Activated CD8-positive, alpha-beta memory T cell treated with anti-CD3 and anti-CD28 coated beads for 36 hours (primary cell): ENCODE measurements at regions not wholly inside any gene's neighbourhood (a gene's known extent, or its start where the extent isn't known, plus 50 kb on each side); places are given as distances from the start of the nearest gene placed in this dataset.
"Not testable (repeated sequence)": the region's sequence is repeated elsewhere in the genome, so short reads cannot be mapped to it uniquely, and the experiment has no call there.

Source experiments
- CTCF ChIA-PET: fragments of 350-600 bp; sonication (Branson Sonifier 250); formaldehyde crosslinking; loops from one replicate; lab custom pipeline; 2021; ENCODE audit warnings: antibody characterized with exemption; lab: Charles Lee
- POLR2A ChIA-PET: fragments of 350-600 bp; sonication (Branson Sonifier 250); formaldehyde crosslinking; loops from one replicate; lab custom pipeline; 2021; ENCODE audit warnings: antibody characterized with exemption; lab: Charles Lee

DNA sequence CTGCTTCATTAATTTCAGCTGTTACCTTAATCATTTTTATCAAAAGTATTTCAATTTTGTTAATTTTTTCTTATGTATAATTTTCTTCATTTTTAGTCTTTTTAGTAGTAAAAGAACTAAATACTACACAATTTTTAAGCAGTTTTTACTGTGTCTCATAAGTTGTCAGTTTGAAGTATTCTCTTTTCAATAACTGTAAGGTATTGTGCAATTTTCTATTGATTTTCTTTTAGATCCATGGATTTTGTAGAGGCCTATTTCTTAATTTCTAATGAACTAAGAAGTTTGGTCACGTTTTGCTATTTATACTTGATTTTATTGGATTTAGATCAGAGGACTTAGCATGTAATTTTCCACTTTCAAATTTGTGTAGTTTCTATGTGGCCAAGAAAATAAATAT, 207.7 kb upstream of the PRR16 start:
- ChIA-PET POLR2A (no interaction called here), CTCF (no interaction called here)

GRCh38 chr5:120257358-120257971, 206.6 kb upstream of the PRR16 start:
- CTCF ChIA-PET = no interaction called here
- POLR2A ChIA-PET = no interaction called here

- CTCF ChIA-PET = no interaction called here
Measured at GRCh38 chr5:120258123-120258522, 206.0 kb upstream of the PRR16 start.

DNA sequence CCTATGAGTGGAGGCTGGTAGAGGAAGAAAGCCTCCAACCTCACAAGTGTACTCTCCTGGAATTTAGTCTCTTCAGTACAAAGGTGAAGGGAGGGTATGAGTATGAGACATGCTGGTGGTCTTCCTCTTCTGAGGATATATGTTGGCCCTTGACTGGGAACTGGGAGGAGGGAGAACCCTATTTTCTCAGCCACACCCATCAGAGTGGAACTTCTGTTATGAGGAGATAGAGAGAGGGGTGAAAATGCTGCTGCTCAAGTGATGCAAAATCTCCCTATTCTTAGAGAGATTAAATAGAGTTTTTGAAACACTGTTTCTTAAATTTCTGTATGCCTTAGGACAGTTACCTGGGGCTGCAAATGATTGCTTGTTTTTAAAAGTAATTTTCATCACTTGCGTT, 203.4 kb upstream of the PRR16 start:
- POLR2A ChIA-PET = no interaction called here

More at GRCh38 chr5:120258123-120258522, 206.0 kb upstream of the PRR16 start:
- POLR2A ChIA-PET = no interaction called here

GRCh38 chr5:120270498-120270897, 193.6 kb upstream of the PRR16 start:
- ChIA-PET POLR2A (no interaction called here), CTCF (no interaction called here)

More for the DNA sequence above, 203.4 kb upstream of the PRR16 start:
- CTCF ChIA-PET = no interaction called here

DNA sequence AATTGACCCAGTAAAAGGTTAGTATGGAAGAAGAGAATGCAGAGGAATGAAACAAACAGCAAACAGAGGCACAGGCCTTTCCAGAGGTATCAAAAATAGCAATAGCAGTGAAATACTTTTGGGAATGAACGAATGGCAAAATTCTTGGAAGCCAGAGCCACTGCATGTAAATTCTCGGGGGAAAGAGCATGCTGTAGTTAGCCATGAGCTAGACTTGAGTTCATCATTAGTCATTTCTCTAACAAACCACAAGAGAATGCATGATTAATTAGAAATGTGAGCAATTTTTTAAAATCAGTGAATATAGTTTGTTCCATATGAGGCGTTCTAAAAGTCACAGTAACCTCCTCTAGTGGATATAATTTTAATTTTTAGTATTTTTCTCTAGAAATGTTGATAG, 170.3 kb upstream of the PRR16 start:
- ChIA-PET POLR2A (no interaction called here), CTCF (no interaction called here)

GRCh38 chr5:120297616-120298015, 166.5 kb upstream of the PRR16 start:
- POLR2A ChIA-PET = no interaction called here
- CTCF ChIA-PET = no interaction called here

DNA sequence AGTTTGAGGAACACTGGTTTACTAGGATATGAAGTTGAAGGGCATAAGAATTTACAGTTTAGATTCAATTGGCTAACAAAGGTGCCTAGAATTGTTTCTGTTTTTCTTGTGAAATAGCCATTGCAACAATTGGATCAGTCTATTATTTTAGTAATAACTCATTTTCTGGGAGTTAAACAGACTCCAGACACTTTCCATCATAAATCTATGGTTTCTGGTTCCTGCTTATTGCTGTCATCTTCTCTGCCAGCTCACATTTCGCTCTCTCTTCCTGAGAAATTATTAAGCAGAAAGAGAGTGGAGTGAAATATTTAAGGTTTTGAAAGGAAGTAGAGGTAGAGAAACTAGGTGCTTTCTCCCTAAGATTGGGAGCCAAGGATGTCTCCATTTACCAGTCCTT, 165.1 kb upstream of the PRR16 start:
- ChIA-PET POLR2A (no interaction called here), CTCF (no interaction called here)

DNA sequence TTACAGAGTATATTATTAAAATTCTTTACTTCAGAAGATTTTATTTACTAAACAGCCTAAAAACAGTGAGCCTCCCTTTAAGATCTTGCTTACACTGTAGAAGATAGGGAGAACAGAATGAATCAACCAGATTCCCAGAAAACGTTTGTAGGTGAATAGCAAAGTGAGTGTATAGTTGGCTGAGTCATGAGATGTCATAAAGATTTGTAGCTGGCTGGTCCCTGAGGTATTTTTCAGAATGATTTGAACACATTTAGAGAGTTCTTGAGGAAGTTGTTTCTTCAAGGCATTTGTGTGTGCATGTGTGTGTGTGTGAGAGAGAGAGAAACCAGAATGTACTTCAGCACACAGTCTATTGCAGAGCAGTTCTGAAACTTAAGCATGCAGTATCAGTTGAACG, 159.4 kb upstream of the PRR16 start:
- ChIA-PET POLR2A (no interaction called here), CTCF (no interaction called here)

- CTCF ChIA-PET = no interaction called here
- POLR2A ChIA-PET = no interaction called here
Measured at GRCh38 chr5:120306303-120306702, 157.8 kb upstream of the PRR16 start.

- CTCF ChIA-PET = no interaction called here
- POLR2A ChIA-PET = no interaction called here
Measured at GRCh38 chr5:120314191-120314590, 149.9 kb upstream of the PRR16 start.

- ChIA-PET POLR2A (no interaction called here), CTCF (no interaction called here)
Measured at GRCh38 chr5:120320626-120321025, 143.5 kb upstream of the PRR16 start.

DNA sequence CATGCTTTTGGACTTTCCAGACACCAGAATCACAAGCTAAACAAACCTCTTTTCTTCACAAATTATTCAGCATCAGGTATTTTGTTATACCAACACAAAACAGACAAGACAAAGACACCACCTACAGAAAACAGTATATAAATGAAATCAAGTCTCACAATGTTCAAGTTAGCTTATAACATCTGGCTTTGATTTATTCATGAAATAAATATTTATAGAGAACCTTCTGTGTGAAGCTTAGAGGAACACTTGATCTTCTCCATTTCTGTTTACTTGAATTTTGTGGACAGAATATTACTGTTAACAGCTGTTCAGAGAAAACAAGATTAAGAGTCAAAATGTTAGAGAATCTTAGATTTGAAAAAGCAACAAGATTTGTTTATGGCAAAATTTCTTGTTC, 137.4 kb upstream of the PRR16 start:
- ChIA-PET POLR2A (no interaction called here), CTCF (no interaction called here)

GRCh38 chr5:120327180-120327579, 136.9 kb upstream of the PRR16 start:
- CTCF ChIA-PET = no interaction called here
- POLR2A ChIA-PET = no interaction called here

GRCh38 chr5:120329095-120329494, 135.0 kb upstream of the PRR16 start:
- ChIA-PET POLR2A (no interaction called here), CTCF (no interaction called here)

DNA sequence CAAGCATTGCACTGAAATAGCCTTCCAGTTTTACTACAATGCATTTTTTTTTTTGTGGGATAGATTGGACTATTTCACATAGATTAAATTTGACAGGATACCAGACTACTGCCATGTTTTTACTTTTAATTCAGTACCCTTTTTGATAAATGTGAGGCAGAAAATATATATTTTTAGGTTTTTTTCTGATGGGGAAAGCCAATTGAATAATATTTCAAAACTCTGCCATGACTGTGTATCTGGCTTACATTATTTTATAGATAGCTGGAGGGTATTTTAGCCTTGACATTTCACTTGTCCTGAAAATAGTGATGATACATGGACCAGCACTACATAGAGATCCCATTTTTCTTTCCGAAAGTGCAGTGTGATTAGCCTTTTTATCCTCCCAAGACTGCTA, 133.5 kb upstream of the PRR16 start:
- POLR2A ChIA-PET = no interaction called here
- CTCF ChIA-PET = no interaction called here

GRCh38 chr5:120344181-120344580, 119.9 kb upstream of the PRR16 start:
- POLR2A ChIA-PET = no interaction called here
- CTCF ChIA-PET = no interaction called here

- ChIA-PET POLR2A (no interaction called here), CTCF (no interaction called here)
Measured at GRCh38 chr5:120345947-120346346, 118.2 kb upstream of the PRR16 start.

DNA sequence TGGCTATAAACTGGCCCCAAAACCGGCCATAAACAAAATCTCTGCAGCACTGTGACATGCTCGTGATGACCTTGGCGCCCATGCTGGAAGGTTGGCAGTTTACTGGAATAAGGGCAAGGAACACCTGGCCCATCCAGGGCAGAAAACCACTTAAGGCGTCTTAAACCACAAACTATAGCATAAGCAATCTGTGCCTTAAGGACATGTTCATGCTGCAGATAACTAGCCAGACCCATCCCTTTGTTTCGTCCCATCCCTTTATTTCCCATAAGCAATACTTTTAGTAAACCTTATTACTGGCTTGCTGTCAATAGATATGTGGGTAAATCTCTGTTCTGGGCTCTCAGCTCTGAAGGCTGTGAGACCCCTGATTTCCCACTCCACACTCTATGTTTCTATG, 113.0 kb upstream of the PRR16 start:
- POLR2A ChIA-PET, CTCF ChIA-PET: not testable (repeated sequence)

DNA sequence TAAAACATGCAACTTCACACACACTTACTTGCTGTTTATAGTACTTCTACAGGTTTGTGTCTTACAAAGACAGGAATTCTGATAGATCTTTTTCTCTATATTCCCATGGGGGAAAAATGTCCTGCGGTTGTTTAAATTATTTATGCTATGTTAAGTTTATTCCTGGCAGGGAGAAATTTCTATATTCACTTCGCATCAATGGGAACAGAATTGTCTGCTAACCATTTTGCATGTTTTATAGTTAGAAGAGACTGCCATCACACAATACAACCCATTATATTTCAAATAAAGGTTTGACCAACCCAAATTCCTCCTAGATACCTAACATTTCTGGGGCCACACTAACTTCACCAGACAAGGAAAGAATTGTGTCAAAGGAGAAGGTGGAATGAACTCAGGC, 110.0 kb upstream of the PRR16 start:
- CTCF ChIA-PET = no interaction called here
- POLR2A ChIA-PET = no interaction called here

DNA sequence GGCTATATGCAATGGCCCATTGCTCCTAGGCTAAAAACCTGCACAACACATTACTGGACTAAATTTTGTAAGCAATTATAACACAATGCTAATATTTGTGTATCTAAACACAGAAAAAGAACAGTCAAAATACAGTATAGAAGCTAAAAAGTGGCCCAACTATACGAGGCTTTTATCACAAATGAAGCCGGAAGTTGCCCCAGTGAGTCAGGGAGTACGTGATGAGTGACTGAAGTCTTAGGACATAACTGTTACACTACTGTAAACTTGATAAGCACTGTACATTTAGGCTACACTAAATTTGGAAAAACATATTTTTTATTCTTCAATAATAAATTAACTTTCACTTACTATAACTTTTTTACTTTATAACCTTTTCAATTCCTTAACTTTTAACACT, 105.2 kb upstream of the PRR16 start:
- ChIA-PET POLR2A (no interaction called here), CTCF (no interaction called here)

GRCh38 chr5:120361941-120362340, 102.2 kb upstream of the PRR16 start:
- POLR2A ChIA-PET = no interaction called here

More at GRCh38 chr5:120361941-120362340, 102.2 kb upstream of the PRR16 start:
- CTCF ChIA-PET = no interaction called here
